ENCODE measurements at regions not wholly inside any gene's neighbourhood (a gene's known extent, or its start where the extent isn't known, plus 50 kb on each side); places are given as distances from the start of the nearest gene placed in this dataset.

GRCh38 chr1:178648151-178648550 lies 76.9 kb upstream of the RALGPS2 start:
- H3K4me3 ChIP-seq (ENCODE audit: low read depth, low read length): no peak overlapping the region

GRCh38 chr1:178649582-178650350 lies 75.3 kb upstream of the RALGPS2 start:
- no peak for TF ChIP-seq CTCF (conservative IDR thresholded peaks at IDR 0.05; ENCODE audit: low read depth, low read length)
- no peak for DNase-seq (ENCODE audit: low read depth)
- no peak overlapping the region for H3K4me3 ChIP-seq (ENCODE audit: low read depth, low read length)

More at GRCh38 chr1:178648151-178648550, 76.9 kb upstream of the RALGPS2 start:
- TF ChIP-seq CTCF (conservative IDR thresholded peaks at IDR 0.05; ENCODE audit: low read depth, low read length): no peak
- no peak for DNase-seq (ENCODE audit: low read depth)

GRCh38 chr1:178650934-178651511 lies 74.0 kb upstream of the RALGPS2 start:
- no peak for DNase-seq (ENCODE audit: low read depth)
- no peak overlapping the region for H3K4me3 ChIP-seq (ENCODE audit: low read depth, low read length)
- no peak for TF ChIP-seq CTCF (conservative IDR thresholded peaks at IDR 0.05; ENCODE audit: low read depth, low read length)

GRCh38 chr1:178651742-178652141 lies 73.3 kb upstream of the RALGPS2 start:
- H3K4me3 ChIP-seq (ENCODE audit: low read depth, low read length): no peak overlapping the region
- no peak for TF ChIP-seq CTCF (conservative IDR thresholded peaks at IDR 0.05; ENCODE audit: low read depth, low read length)
- no peak for DNase-seq (ENCODE audit: low read depth)

GRCh38 chr1:178652506-178653490 lies 72.2 kb upstream of the RALGPS2 start:
- H3K4me3 ChIP-seq (ENCODE audit: low read depth, low read length): no peak overlapping the region
- DNase-seq (ENCODE audit: low read depth): peak; percentile 22
- TF ChIP-seq CTCF (conservative IDR thresholded peaks at IDR 0.05; ENCODE audit: low read depth, low read length): no peak

GRCh38 chr1:178659789-178660208 lies 65.2 kb upstream of the RALGPS2 start:
- no peak for DNase-seq (ENCODE audit: low read depth)
- TF ChIP-seq CTCF (conservative IDR thresholded peaks at IDR 0.05; ENCODE audit: low read depth, low read length): no peak
- no peak overlapping the region for H3K4me3 ChIP-seq (ENCODE audit: low read depth, low read length)

Measured in epithelial cell of proximal tubule (primary cell).